Neuronal stem cell (in vitro differentiated cells): ENCODE measurements at regions not wholly inside any gene's neighbourhood (a gene's known extent, or its start where the extent isn't known, plus 50 kb on each side); places are given as distances from the start of the nearest gene placed in this dataset.

ENCODE experiments used
- DNase-seq: peaks from one replicate; pipeline ENCODE4 v3.0.0-alpha.2; 2013; ENCODE audit warnings: low spot score
- H2AFZ ChIP-seq: one replicate; pipeline ENCODE4 v1.6.1; 2013; ENCODE audit warnings: mild to moderate bottlenecking, low read length, inconsistent platforms
- H2AK5ac ChIP-seq: 2 replicates; pipeline ENCODE4 v1.6.1; 2013; ENCODE audit warnings: low read depth, mild to moderate bottlenecking, inconsistent platforms, low read length, moderate library complexity, mixed read lengths
- H2BK120ac ChIP-seq: 2 replicates; pipeline ENCODE4 v1.6.1; 2013; ENCODE audit warnings: low read depth, mild to moderate bottlenecking, inconsistent platforms, low read length, moderate library complexity, mixed read lengths
- H2BK12ac ChIP-seq: one replicate; pipeline ENCODE4 v1.6.1; 2013; ENCODE audit warnings: low read length, inconsistent platforms
- H2BK15ac ChIP-seq: 2 replicates; pipeline ENCODE4 v1.6.1; 2013; ENCODE audit warnings: mild to moderate bottlenecking, low read length, inconsistent platforms, mixed read lengths
- H2BK5ac ChIP-seq: one replicate; pipeline ENCODE4 v1.6.1; 2013; ENCODE audit warnings: inconsistent platforms, mild to moderate bottlenecking, low read length, moderate library complexity
- H3K14ac ChIP-seq: one replicate; pipeline ENCODE4 v1.6.1; 2013; ENCODE audit warnings: low read length, inconsistent platforms
- H3K18ac ChIP-seq: 2 replicates; pipeline ENCODE4 v1.6.1; 2013; ENCODE audit warnings: low read length, inconsistent platforms
- H3K23ac ChIP-seq: 2 replicates; pipeline ENCODE4 v1.6.1; 2013; ENCODE audit warnings: low read depth, mild to moderate bottlenecking, mixed read lengths, low read length, inconsistent platforms; ENCODE audit not compliant: poor library complexity
- H3K27ac ChIP-seq: replicated peaks from 3 replicates; pipeline ENCODE4 v1.5.1; 2013; ENCODE audit warnings: low read length, inconsistent platforms
- H3K27me3 ChIP-seq, 3 experiments: 2 replicates each; pipeline ENCODE4 v1.6.1; 2013; ENCODE audit warnings: low read length in 3 of 3, mild to moderate bottlenecking in 2 of 3, inconsistent platforms in 1 of 3, low read depth in 1 of 3, mixed read lengths in 1 of 3, moderate library complexity in 1 of 3; ENCODE audit not compliant: control insufficient read depth in 3 of 3, insufficient read depth in 3 of 3
- H3K36me3 ChIP-seq, 2 donors: replicated peaks in 1 of 2; 2 replicates each; pipeline ENCODE4 v1.6.1; 2013; ENCODE audit warnings: low read length in 2 of 2; ENCODE audit not compliant: control insufficient read depth in 2 of 2, insufficient read depth in 2 of 2
- H3K4ac ChIP-seq: 2 replicates; pipeline ENCODE4 v1.6.1; 2013; ENCODE audit warnings: inconsistent platforms, mild to moderate bottlenecking, low read length, moderate library complexity
- H3K4me1 ChIP-seq, 2 donors: 1 replicate in 1 of 2; 2 replicates in 1 of 2; pipeline ENCODE4 v1.6.1; 2013; ENCODE audit warnings: low read length in 2 of 2, low read depth in 1 of 2; ENCODE audit not compliant: control insufficient read depth in 2 of 2, insufficient read depth in 1 of 2
- H3K4me2 ChIP-seq: one replicate; pipeline ENCODE4 v1.6.1; 2013; ENCODE audit warnings: mild to moderate bottlenecking, low read length, inconsistent platforms; ENCODE audit not compliant: insufficient read depth, poor library complexity, severe bottlenecking
- H3K4me3 ChIP-seq, 2 donors: 2 replicates each; pipeline ENCODE4 v1.5.1; 2013; ENCODE audit warnings: low read length in 2 of 2, mild to moderate bottlenecking in 2 of 2, inconsistent platforms in 1 of 2, moderate library complexity in 1 of 2
- H3K79me1 ChIP-seq: one replicate; pipeline ENCODE4 v1.6.1; 2013; ENCODE audit warnings: low read depth, mild to moderate bottlenecking, inconsistent platforms, low read length, moderate library complexity
- H3K9ac ChIP-seq: one replicate; pipeline ENCODE4 v1.6.1; 2013; ENCODE audit warnings: mild to moderate bottlenecking, low read depth, low read length, inconsistent platforms; ENCODE audit not compliant: poor library complexity
- H3K9me3 ChIP-seq, 2 donors: replicated peaks in 1 of 2; 2 replicates each; pipeline versions ENCODE3 to v1.6.1; 2013; ENCODE audit warnings: low read length in 2 of 2, mild to moderate bottlenecking in 2 of 2, inconsistent platforms in 1 of 2, low read depth in 1 of 2, mixed read lengths in 1 of 2, moderate library complexity in 1 of 2; ENCODE audit not compliant: control insufficient read depth in 2 of 2, insufficient read depth in 1 of 2
- H4K8ac ChIP-seq: one replicate; pipeline ENCODE4 v1.6.1; 2013; ENCODE audit warnings: low read depth, mild to moderate bottlenecking, inconsistent platforms, low read length, moderate library complexity
- H4K91ac ChIP-seq: one replicate; pipeline ENCODE4 v1.6.1; 2013; ENCODE audit warnings: low read length, low read depth, mild to moderate bottlenecking, inconsistent platforms; ENCODE audit not compliant: poor library complexity
- WGBS, 2 donors: extraction: QIAGEN DNeasy Blood & Tissue Kit; methylation state at CpG; one replicate each; pipeline ENCODE4 v1.1.7; 2013; ENCODE audit warnings: missing lambda C conversion rate in 2 of 2, mixed read lengths in 1 of 2; ENCODE audit not compliant: insufficient read length in 2 of 2, insufficient replicate concordance in 1 of 2; ENCODE audit errors: extremely low coverage in 2 of 2; 5-methylcytosine and 5-hydroxymethylcytosine counted together

DNA sequence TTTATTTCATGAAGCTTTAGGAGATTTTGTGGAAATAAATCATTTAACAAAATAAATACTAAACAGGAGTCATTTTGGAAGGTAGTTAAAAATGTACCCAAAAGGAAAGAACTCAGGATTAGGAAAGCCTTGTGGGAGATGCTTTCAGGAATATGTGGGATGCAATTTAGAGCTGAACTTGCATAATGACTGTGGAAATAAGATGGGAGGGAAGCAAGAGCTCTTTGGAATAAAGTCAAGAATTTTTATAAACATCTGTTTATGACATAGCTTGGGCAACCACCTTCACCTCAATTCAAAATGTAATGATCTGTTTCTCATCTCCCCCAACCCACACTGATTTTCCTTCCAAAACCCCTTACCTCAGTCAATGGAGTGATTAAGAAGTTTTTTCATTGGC is 623.8 kb downstream of the FAT4 start:
- H2AK5ac ChIP-seq = no peak overlapping the region
- H3K23ac ChIP-seq = no peak overlapping the region
- no peak overlapping the region for H2BK15ac ChIP-seq
- no peaks in the 10 kb centered on the region for H3K36me3 ChIP-seq
- no peak overlapping the region for H3K27ac ChIP-seq
- H3K4me3 ChIP-seq = no peak overlapping the region
- no peak overlapping the region for H3K18ac ChIP-seq
- no peaks in the 10 kb centered on the region for H3K79me1 ChIP-seq
- peaks cover 0 to 2% of the 10 kb centered on the region in 2 donors for H3K9me3 ChIP-seq
- H4K91ac ChIP-seq = no peak overlapping the region
- H2BK120ac ChIP-seq = no peak overlapping the region
- H2BK12ac ChIP-seq = no peak overlapping the region
- no peaks in the 10 kb centered on the region for H3K27me3 ChIP-seq
- no peak overlapping the region for H3K9ac ChIP-seq
- no peak overlapping the region for H3K4ac ChIP-seq
- no peak overlapping the region for H3K4me2 ChIP-seq
- H2AFZ ChIP-seq = no peak overlapping the region
- DNase-seq = no peak
- no peak overlapping the region for H4K8ac ChIP-seq
- no peak overlapping the region for H3K14ac ChIP-seq
- no peak overlapping the region for H2BK5ac ChIP-seq
- no peaks in the 10 kb centered on the region for H3K4me1 ChIP-seq

DNA sequence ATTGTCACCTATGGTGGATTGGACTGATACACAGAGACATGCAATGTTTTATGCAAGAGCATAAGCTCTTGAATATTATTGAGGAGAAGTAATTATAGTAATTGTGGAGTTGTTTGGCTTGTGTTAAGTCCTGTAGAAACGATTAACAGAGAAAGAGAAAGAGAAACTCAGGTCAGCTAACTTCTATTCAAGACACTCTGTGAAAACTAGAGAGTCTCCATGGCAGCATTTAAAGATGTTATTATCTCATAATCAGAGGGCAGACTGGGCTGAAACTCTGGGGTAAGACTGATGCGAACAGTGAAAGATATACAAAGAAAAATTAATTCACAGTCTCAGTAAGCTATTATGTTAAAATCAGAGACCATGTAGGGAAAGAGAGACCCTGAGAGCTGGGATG is 625.7 kb downstream of the FAT4 start:
- Histone ChIP-seq H2BK15ac (no peak overlapping the region), H3K4me3 (no peak overlapping the region), H2AK5ac (no peak overlapping the region), H2BK5ac (no peak overlapping the region), H3K36me3 (no peaks in the 10 kb centered on the region), H4K8ac (no peak overlapping the region), H3K14ac (no peak overlapping the region), H3K4ac (no peak overlapping the region), H3K27ac (no peak overlapping the region), H3K9ac (no peak overlapping the region), H3K27me3 (no peaks in the 10 kb centered on the region), H3K18ac (no peak overlapping the region), H2BK120ac (no peak overlapping the region), H3K9me3 (no peaks in the 10 kb centered on the region), H3K4me2 (no peak overlapping the region), H2AFZ (no peak overlapping the region), H3K23ac (no peak overlapping the region), H2BK12ac (no peak overlapping the region), H4K91ac (no peak overlapping the region), H3K4me1 (no peaks in the 10 kb centered on the region), H3K79me1 (no peaks in the 10 kb centered on the region)
- DNase-seq = no peak
- WGBS, 2 donors = no CpG with 5 or more reads among the region's 2 CpGs

DNA sequence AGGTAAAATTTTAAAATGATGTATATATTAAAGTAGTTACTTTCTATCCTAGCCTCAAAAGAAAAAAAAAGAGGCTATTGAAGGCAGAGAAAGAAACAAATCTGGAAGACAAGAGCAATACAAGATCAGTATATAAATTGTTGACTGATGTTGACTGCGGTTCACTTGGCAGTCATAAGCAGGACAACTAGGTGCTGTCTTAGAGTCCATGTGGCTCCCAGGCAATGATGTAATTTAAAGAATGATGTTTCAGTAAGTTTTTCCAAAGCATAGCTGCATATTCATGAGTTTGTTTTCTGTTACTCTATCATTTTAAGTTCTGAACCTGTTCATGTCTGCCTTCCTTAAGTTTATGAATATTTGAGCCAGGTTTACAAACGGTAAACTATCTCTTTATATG is 630.2 kb downstream of the FAT4 start:
- Histone ChIP-seq H3K36me3 (no peaks in the 10 kb centered on the region), H3K23ac (no peak overlapping the region), H3K27ac (no peak overlapping the region), H4K8ac (no peak overlapping the region), H3K18ac (no peak overlapping the region), H2BK15ac (no peak overlapping the region), H2BK120ac (no peak overlapping the region), H3K4me3 (no peak overlapping the region), H2AK5ac (no peak overlapping the region), H2BK5ac (no peak overlapping the region), H3K4ac (no peak overlapping the region), H3K4me1 (no peaks in the 10 kb centered on the region), H3K14ac (no peak overlapping the region), H3K9ac (no peak overlapping the region), H3K9me3 (no peaks in the 10 kb centered on the region), H3K27me3 (no peaks in the 10 kb centered on the region), H3K4me2 (no peak overlapping the region), H4K91ac (no peak overlapping the region), H2AFZ (no peak overlapping the region), H3K79me1 (no peaks in the 10 kb centered on the region), H2BK12ac (no peak overlapping the region)
- no CpG with 5 or more reads among the region's 2 CpGs for WGBS, 2 donors
- no peak for DNase-seq

DNA sequence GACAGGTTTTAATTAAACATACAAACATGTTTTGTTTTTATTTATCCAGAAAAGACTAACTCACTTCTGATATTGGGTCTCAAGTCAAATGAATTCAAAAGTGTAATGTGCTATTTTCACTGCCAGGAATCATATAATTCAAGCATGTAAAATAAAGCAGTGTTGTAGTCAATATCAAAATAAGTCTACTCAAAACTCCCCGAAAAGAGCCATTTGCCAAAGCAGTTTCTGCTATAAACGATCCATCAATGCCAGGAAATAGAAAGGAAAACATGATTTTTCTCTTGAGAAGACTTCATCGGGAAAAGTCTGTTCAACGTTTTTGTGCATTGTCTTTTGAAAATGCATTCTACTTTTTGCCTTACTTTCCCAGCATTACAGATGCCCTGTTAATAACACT is 633.3 kb downstream of the FAT4 start:
- Histone ChIP-seq H4K8ac (no peak overlapping the region), H3K4ac (no peak overlapping the region), H3K27ac (no peak overlapping the region), H3K4me1 (no peaks in the 10 kb centered on the region), H3K9me3 (no peaks in the 10 kb centered on the region), H3K14ac (no peak overlapping the region), H4K91ac (no peak overlapping the region), H3K36me3 (no peaks in the 10 kb centered on the region), H3K23ac (no peak overlapping the region), H3K79me1 (no peaks in the 10 kb centered on the region), H2AK5ac (no peak overlapping the region), H3K18ac (no peak overlapping the region), H2BK12ac (no peak overlapping the region), H2BK15ac (no peak overlapping the region), H3K4me3 (no peak overlapping the region), H3K9ac (no peak overlapping the region), H2BK5ac (no peak overlapping the region), H2BK120ac (no peak overlapping the region), H2AFZ (no peak overlapping the region), H3K4me2 (no peak overlapping the region), H3K27me3 (no peaks in the 10 kb centered on the region)
- no peak for DNase-seq
- no CpG with 5 or more reads among the region's 4 CpGs for WGBS, 2 donors
